GM10248 (cell line): ENCODE measurements at regions not wholly inside any gene's neighbourhood (a gene's known extent, or its start where the extent isn't known, plus 50 kb on each side); places are given as distances from the start of the nearest gene placed in this dataset.

ENCODE experiments used
- CTCF ChIA-PET: fragments of 300-600 bp; sonication (Branson Sonifier 250); formaldehyde crosslinking; extraction: SDS; loops from one replicate; lab custom pipeline; 2021; ENCODE audit warnings: antibody characterized with exemption; lab: Yijun Ruan, JAX
- POLR2A ChIA-PET: fragments of 350-650 bp; sonication (Branson Sonifier 250); formaldehyde crosslinking; extraction: SDS; loops from one replicate; lab custom pipeline; 2020; ENCODE audit warnings: antibody characterized with exemption; lab: Yijun Ruan, JAX
- DNase-seq: peaks from one replicate; pipeline ENCODE4 v3.0.0; 2012; ENCODE audit errors: extremely low spot score
- TF ChIP-seq, protein P1 (sequence below): IDR thresholded peaks from 2 replicates; pipeline ENCODE4 v1.5.1; 2012; ENCODE audit warnings: mild to moderate bottlenecking, low read depth; ENCODE audit errors: extremely low read depth, missing control alignments, control extremely low read depth

DNA sequence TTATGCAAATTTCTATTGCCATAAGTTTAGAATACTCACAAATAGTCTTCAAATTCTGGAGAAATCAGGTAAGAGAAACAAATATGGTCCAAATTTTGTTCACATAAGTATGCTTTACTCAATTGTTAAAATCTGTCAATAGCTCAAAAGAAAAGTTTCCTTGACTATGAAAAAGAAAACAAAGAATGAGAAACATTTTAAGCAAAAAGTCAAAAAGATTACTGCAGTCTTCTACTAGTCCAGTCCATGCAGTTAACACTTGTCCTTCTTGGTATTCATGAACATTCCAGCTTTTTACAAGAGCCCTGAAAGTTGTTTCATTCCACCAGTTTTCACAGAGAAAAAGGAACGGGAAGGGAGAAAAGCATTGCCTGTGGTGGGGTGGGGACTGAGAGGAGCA, 54.7 kb upstream of the ZXDA start:
- no peak for DNase-seq
- TF ChIP-seq, protein P1, sequence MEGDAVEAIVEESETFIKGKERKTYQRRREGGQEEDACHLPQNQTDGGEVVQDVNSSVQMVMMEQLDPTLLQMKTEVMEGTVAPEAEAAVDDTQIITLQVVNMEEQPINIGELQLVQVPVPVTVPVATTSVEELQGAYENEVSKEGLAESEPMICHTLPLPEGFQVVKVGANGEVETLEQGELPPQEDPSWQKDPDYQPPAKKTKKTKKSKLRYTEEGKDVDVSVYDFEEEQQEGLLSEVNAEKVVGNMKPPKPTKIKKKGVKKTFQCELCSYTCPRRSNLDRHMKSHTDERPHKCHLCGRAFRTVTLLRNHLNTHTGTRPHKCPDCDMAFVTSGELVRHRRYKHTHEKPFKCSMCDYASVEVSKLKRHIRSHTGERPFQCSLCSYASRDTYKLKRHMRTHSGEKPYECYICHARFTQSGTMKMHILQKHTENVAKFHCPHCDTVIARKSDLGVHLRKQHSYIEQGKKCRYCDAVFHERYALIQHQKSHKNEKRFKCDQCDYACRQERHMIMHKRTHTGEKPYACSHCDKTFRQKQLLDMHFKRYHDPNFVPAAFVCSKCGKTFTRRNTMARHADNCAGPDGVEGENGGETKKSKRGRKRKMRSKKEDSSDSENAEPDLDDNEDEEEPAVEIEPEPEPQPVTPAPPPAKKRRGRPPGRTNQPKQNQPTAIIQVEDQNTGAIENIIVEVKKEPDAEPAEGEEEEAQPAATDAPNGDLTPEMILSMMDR, result no peak
- ChIA-PET CTCF (no interaction called here), POLR2A (no interaction called here)
